ENCODE measurements at regions not wholly inside any gene's neighbourhood (a gene's known extent, or its start where the extent isn't known, plus 50 kb on each side); places are given as distances from the start of the nearest gene placed in this dataset.

DNA sequence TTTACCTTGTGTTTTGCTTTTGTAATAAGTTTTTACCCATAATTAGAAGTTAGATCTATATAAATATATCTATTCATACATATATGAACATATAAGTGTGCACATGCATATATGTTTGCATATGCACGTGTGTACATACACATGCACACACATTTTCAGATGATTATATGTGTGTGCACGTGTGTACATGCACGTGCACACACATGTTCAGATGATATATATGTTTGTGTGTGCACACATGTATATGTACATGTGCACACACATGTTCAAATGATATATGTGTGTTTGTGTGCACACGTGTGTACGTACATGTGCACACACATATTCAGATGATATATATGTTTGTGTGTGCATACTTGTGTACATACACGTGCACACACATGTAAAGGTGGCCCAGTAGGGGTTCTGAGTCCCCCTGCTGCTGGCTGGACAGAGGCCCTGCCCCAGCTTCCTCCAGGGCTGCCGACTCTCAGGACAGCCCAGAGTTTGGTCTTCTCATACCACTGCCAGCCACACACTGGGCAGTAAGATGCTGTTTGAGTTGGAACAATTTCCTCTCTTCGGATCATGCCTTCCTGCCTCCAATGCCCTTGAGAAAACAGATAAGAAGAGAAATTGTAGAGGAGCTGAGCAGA is 252.3 kb upstream of the PPP2R2D start:
- Mint-ChIP-seq H3K27me3 (peaks cover 18% of the 10 kb centered on the region), H3K9me3 (no peaks in the 10 kb centered on the region), H3K36me3 (ENCODE audit: low read depth) (no peaks in the 10 kb centered on the region), H3K4me1 (ENCODE audit: low read depth) (no peaks in the 10 kb centered on the region), H3K4me3 (no peak overlapping the region), H3K27ac (no peak overlapping the region)
- intact Hi-C loops (cut with micrococcal nuclease), result no loop called here

DNA sequence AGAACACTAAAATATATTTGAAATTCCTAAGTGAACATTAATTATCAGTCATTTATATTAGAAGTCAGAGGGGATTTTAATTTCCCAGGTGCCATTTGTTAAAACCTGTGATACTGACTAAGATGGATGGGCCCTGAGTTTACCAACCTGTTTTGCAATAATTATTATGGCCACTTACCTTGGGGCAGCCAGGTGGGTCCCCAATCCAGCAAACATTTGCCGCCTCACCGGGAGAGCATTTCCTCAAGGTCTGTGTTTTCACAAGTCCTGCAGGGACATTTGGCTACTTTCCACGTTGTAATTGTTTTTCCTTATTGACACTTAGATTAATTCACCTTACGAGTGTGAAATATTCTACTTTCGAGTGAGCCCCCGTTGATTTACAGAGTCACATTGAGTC is 251.2 kb upstream of the PPP2R2D start:
- Mint-ChIP-seq H3K4me3 (no peak overlapping the region), H3K27me3 (peaks cover 18% of the 10 kb centered on the region), H3K27ac (no peak overlapping the region), H3K9me3 (no peaks in the 10 kb centered on the region), H3K36me3 (ENCODE audit: low read depth) (no peaks in the 10 kb centered on the region), H3K4me1 (ENCODE audit: low read depth) (no peaks in the 10 kb centered on the region)
- intact Hi-C loops (cut with micrococcal nuclease), result no loop called here

DNA sequence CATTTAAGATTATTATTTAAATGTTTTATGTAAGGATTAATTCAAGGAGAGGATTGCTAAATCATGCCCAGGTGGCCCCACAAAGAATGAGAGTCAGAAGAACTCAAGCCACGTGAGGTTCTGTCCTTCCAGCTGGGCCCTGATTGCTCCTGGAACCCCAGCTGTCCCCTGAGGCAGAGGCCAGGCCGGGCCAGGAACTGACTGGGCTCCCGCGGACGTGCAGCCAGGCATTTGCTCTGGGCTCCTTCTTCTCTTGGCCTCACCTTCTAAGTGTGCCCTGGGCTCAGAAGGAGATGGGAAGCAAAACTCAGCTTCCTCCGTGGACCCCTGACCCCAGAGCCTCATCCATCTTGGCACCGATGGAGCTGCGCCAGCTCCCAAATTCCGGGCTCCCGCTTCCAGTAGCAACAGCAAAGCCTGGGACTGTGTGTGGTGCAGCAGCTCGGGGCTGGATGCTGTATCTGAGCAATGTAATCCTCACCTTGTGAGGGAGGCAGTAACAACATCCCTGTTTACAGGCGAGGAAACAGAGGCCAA is 250.6 kb upstream of the PPP2R2D start:
- intact Hi-C loops (cut with micrococcal nuclease), result no loop called here
- Mint-ChIP-seq H3K9me3 (no peaks in the 10 kb centered on the region), H3K27ac (no peak overlapping the region), H3K4me1 (ENCODE audit: low read depth) (no peaks in the 10 kb centered on the region), H3K27me3 (peaks cover 18% of the 10 kb centered on the region), H3K4me3 (no peak overlapping the region), H3K36me3 (ENCODE audit: low read depth) (no peaks in the 10 kb centered on the region)

DNA sequence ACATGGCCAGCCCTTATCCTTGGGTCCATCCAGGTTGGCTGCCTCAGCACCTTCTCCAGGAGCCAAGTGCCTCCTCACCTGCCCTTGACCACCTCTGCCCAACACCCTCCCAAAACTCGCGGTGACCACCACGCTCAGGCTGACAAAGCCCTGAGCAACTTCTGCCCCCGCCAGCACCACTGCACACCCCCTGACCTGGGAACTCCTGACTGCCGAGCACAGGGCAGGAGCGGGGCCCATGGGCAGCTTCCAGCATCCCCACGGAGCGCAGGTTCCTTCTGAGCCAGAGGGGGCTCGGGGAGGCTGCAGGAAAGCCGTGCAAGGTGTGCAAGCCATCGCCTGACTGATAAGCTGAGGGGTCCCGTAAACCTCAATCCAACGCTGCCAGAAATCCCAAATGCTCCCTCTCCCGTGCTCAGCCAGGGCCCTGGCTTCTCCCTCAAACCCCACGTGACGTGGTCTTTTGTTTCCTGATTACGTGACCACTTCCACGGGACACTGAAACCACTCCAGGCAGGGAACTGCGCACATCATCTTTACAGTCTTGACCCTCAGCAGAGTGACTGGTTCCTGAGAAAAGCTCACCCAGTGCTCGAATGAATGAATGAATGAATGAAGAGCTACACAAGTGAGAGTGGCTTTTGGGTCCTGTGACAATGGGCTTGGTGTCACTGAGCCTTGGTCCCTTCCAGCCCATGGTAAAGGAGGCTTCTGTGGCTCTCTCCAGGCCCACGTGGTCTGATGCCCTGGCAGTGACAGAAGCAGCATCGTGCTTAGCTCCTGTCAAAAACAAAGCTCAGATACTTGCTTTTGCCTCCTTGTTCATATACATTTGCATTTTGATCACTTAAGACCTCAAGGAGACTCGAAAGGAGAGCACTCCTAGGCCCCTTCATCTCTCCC is 249.8 kb upstream of the PPP2R2D start:
- H3K9me3 Mint-ChIP-seq, result no peaks in the 10 kb centered on the region
- no peak overlapping the region for H3K4me3 Mint-ChIP-seq
- H3K4me1 Mint-ChIP-seq (ENCODE audit: low read depth), result no peaks in the 10 kb centered on the region
- no peaks in the 10 kb centered on the region for H3K36me3 Mint-ChIP-seq (ENCODE audit: low read depth)
- peaks cover 18% of the 10 kb centered on the region for H3K27me3 Mint-ChIP-seq
- H3K27ac Mint-ChIP-seq, result no peak overlapping the region
- intact Hi-C loops (cut with micrococcal nuclease), result no loop called here

DNA sequence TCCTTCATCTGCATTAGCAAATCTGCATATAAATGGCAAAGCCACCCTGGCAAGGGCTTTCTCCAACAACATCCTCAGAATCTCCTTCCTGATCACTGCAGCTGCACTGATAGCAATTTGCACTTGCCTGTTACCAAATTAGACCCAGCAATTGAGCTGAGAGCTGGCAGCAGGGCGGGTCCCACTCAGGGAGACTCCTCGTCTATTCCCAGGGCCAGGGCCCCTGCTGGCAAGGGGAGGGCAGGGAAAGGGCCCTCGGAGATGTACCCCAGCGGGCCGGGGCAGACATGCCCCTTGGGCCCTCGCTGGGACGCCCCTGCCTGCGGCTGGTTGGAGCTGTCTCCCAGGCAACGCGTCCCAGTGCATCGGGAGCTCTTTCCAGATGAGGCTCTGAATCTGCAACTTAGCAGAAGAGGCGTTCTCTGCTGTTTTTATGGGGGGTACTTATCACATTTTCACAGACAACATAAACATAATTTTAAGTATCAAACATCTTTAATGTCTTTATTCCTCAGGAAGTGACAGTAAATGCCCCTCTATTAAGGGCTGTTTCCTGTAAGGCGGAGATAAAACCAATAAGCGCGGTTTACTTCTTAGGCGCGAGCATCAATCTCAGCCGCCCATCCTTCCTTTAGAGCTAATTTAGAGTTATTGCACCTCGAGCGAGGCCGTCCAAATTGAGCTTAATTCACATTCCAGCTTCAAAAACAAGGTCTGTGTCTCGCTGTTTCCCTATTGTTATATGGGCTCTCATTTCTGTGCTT is 249.0 kb upstream of the PPP2R2D start:
- Mint-ChIP-seq H3K4me1 (ENCODE audit: low read depth) (no peaks in the 10 kb centered on the region), H3K27me3 (peaks cover 18% of the 10 kb centered on the region), H3K27ac (no peak overlapping the region), H3K9me3 (no peaks in the 10 kb centered on the region), H3K4me3 (no peak overlapping the region), H3K36me3 (ENCODE audit: low read depth) (no peaks in the 10 kb centered on the region)
- intact Hi-C loops (cut with micrococcal nuclease), result no loop called here

DNA sequence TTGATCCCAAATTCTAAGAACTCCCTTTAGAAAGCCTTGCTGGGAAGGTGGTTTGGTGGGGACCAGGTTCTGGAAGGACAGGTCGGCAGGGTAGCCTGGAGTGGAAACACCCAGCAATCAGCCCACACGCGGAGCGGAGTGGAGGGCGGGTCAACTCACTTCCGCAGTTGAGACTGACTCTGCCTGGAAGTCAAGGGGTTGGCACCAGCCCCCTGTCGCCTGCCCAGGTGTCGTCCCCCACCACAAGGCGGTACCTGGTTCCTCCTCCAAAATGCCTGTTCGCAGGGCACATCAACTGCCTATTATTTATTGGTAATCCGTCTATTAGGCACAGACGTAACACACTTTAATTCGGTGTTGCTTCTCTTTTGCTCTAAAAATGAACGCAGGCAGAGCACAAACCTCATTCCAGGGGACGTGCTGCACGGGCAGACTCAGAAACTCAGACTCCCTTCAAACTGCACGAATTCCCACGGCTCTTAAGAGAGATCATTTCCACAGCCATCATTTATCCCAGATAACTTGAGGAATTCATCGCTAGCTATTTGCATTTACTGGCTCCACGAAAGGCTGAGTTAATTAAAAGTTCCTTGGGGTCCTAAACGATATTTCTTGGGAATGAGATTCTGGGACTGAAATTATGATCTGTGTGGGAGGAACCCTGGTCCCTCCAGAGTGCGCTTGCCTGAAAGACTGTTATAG is 248.2 kb upstream of the PPP2R2D start:
- intact Hi-C loops (cut with micrococcal nuclease), result no loop called here
- Mint-ChIP-seq H3K27ac (no peak overlapping the region), H3K4me1 (ENCODE audit: low read depth) (no peaks in the 10 kb centered on the region), H3K36me3 (ENCODE audit: low read depth) (no peaks in the 10 kb centered on the region), H3K27me3 (peaks cover 18% of the 10 kb centered on the region), H3K9me3 (no peaks in the 10 kb centered on the region), H3K4me3 (no peak overlapping the region)

DNA sequence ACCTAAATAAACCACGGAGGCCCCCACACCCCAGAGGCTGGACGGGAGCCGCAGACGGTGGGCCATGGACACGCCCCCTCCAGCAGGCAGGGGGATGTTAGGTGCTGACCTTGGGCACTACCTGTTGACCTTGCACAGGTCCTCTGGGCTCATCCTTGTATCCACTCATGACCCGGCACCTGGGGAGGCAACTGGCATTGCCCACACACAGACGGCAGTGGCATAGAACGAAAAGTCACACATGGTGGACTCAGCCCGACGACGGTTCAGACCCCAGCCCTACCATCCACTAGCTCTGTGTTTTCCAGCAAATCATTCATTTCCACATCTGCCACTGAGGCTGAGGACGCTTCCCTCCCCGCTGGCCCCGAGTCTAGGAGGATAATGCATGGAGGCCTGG is 247.7 kb upstream of the PPP2R2D start:
- peaks cover 18% of the 10 kb centered on the region for H3K27me3 Mint-ChIP-seq
- H3K4me3 Mint-ChIP-seq, result no peak overlapping the region
- H3K4me1 Mint-ChIP-seq (ENCODE audit: low read depth), result no peaks in the 10 kb centered on the region
- no peaks in the 10 kb centered on the region for H3K36me3 Mint-ChIP-seq (ENCODE audit: low read depth)
- no peak overlapping the region for H3K27ac Mint-ChIP-seq
- no peaks in the 10 kb centered on the region for H3K9me3 Mint-ChIP-seq
- intact Hi-C loops (cut with micrococcal nuclease), result no loop called here

DNA sequence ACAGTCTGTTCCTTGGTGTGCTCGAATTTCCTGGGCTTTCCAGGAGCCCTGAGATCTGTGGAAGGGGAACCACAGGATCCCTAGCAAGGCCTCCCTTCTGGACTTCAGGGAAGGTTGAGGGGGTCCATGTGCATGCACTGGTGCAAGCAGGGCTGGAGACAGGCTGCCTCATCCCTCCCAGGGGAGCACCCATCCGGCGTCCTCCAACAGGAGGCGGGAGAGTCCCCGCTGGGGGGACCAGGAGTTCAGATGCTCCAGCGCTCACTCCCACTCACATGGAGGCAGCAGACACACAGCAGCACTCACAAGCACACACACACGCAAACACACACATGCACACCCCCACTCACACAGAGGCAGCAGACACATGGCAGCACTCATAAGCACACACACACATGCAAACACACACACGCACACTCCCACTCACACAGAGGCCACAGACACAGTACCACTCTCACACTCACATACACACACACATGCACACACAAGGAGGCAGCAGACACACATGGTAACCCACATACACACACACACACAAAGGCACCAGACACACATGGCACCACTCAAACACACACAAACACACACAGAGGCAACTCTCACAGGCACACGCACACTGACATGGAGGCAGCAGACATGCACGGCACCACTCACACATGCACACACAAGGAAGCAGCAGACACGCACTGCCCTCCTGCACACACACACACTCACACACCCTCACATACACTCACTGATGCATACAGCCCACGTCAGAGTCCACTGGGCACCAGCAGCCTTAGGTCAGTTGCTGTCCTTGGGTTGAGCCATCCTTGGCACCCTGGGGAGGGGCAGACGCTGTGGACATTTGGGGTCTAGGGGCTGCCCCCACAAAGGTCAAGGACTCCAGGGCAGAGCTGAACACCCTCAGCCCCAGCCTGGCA is 247.0 kb upstream of the PPP2R2D start:
- H3K27me3 Mint-ChIP-seq, result peaks cover 18% of the 10 kb centered on the region
- no peaks in the 10 kb centered on the region for H3K9me3 Mint-ChIP-seq
- intact Hi-C loops (cut with micrococcal nuclease), result no loop called here
- no peaks in the 10 kb centered on the region for H3K36me3 Mint-ChIP-seq (ENCODE audit: low read depth)
- no peaks in the 10 kb centered on the region for H3K4me1 Mint-ChIP-seq (ENCODE audit: low read depth)
- no peak overlapping the region for H3K27ac Mint-ChIP-seq
- H3K4me3 Mint-ChIP-seq, result no peak overlapping the region

DNA sequence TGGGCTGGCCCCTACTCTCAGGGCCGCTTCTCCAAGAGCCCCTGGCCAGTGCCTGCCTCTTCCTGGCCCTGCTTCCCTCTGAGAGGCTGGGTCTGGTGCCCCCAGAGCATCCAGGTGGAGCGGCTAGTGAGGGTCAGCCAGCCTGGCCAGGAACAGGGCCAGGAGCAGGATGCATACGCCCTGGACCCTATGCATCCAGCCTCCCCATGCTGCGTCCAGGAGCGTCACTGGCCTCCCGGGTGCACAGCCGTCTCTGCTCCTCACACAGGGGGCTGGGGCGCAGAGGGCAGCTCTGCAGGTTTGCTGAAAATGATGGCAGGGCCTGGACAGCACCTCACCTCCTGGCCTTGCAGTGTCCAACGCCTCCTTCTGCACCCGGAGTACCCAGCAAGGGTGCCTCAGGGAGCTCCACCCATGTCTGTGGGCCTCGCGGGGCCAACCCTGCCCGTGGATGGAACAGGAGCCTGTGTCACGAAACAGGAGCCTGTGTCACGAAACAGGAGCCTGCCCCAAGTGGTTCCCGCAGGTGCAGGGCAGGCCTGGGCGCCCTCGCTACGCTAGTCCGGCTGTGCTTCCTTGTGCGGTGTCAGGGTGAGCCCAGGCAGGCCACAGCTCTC is 246.2 kb upstream of the PPP2R2D start:
- H3K4me3 Mint-ChIP-seq, result no peak overlapping the region
- no peaks in the 10 kb centered on the region for H3K36me3 Mint-ChIP-seq (ENCODE audit: low read depth)
- no peaks in the 10 kb centered on the region for H3K9me3 Mint-ChIP-seq
- peaks cover 18% of the 10 kb centered on the region for H3K27me3 Mint-ChIP-seq
- H3K4me1 Mint-ChIP-seq (ENCODE audit: low read depth), result no peaks in the 10 kb centered on the region
- no peak overlapping the region for H3K27ac Mint-ChIP-seq
- intact Hi-C loops (cut with micrococcal nuclease), result no loop called here

DNA sequence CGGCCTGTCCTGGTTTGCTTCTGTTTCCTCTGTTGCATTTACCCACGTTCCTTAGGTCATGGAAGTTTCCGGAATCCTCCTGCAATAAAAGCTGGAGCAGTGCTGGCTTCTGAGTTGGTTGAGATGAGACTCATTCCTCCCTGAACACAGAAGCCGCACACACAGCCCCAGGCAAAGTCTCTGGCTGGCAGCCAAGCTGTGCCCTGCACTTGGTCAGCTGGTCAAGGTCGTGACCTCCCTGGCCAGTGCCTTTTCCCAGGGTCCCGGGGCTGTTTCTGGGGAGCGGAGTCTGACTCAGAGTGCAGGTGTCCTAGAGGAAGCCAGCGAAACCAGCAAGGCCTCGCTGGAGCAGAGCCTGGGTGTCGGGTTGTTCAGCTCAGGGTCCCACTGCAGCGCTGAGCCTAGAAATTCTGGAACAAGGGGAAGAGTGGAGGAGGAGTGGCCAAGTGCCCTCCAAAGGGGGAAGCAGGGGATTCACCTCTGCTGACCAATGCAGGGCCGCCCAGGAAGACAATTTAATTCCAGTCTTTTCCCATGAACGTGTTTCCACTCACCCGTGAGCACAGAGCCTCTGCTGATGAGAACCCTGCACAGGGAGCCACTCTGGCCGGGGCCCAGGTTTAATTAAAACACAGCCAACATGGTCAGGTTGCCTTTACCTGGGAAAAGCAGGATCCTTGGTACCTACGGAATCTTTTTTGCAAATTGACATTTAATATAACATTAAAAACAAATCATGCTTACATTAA is 245.5 kb upstream of the PPP2R2D start:
- no peak overlapping the region for H3K4me3 Mint-ChIP-seq
- H3K36me3 Mint-ChIP-seq (ENCODE audit: low read depth), result no peaks in the 10 kb centered on the region
- no peaks in the 10 kb centered on the region for H3K4me1 Mint-ChIP-seq (ENCODE audit: low read depth)
- intact Hi-C loops (cut with micrococcal nuclease), result no loop called here
- peaks cover 18% of the 10 kb centered on the region for H3K27me3 Mint-ChIP-seq
- no peak overlapping the region for H3K27ac Mint-ChIP-seq
- H3K9me3 Mint-ChIP-seq, result no peaks in the 10 kb centered on the region

DNA sequence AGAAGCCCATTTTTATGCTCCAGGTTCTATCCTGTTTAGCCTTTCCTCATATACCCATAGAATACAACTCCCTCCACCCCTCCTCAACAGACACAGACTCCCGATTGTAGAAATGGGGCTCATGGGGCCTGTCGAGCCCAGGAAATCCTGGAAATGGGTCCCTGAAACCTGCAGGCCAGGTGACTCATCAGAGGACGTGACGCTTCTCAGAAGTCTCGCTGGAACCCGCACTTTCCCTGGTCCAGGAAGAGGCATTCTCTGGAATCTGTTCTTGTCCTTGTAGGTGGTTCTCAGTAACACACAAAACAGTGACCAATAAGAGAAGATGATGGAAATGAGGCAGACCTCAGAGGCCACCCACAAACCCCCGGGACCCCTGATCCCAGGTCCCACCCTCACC is 244.8 kb upstream of the PPP2R2D start:
- H3K36me3 Mint-ChIP-seq (ENCODE audit: low read depth), result no peaks in the 10 kb centered on the region
- no peak overlapping the region for H3K27ac Mint-ChIP-seq
- intact Hi-C loops (cut with micrococcal nuclease), result no loop called here
- H3K27me3 Mint-ChIP-seq, result peaks cover 17% of the 10 kb centered on the region
- H3K9me3 Mint-ChIP-seq, result no peaks in the 10 kb centered on the region
- H3K4me3 Mint-ChIP-seq, result no peak overlapping the region
- H3K4me1 Mint-ChIP-seq (ENCODE audit: low read depth), result no peaks in the 10 kb centered on the region

DNA sequence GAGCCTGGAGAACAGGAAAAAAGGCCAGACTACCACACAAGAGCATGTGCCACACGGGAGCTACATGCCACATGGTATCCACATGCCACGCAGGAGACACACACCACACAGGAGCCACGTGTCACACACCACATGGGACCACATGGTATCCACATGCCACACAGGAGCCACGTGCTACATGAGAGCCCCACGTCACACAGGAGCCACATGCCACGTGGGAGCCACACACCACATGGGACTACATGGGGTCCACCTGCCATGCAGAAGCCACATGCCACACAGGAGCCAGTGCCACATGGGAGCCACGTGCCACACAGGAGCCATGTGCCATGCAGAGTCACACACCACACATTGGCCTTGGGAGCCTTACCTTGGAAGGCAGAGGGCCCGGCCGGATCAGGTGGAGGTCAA is 244.4 kb upstream of the PPP2R2D start:
- no peak overlapping the region for H3K4me3 Mint-ChIP-seq
- no peaks in the 10 kb centered on the region for H3K9me3 Mint-ChIP-seq
- no peaks in the 10 kb centered on the region for H3K36me3 Mint-ChIP-seq (ENCODE audit: low read depth)
- peaks cover 13% of the 10 kb centered on the region for H3K27me3 Mint-ChIP-seq
- H3K4me1 Mint-ChIP-seq (ENCODE audit: low read depth), result no peaks in the 10 kb centered on the region
- intact Hi-C loops (cut with micrococcal nuclease), result no loop called here
- no peak overlapping the region for H3K27ac Mint-ChIP-seq

Data from dendritic cell treated with granulocyte-macrophage colony-stimulating factor and Interleukin-4, amounts not matched to agents 40 ng/mL and 50 ng/mL, for 4 days (primary cell).